Mesothelial cell of epicardium (in vitro differentiated cells): ENCODE measurements at regions not wholly inside any gene's neighbourhood (a gene's known extent, or its start where the extent isn't known, plus 50 kb on each side); places are given as distances from the start of the nearest gene placed in this dataset.
A peak's percentile ranks its signal among the peaks of the same experiment; 100 is the strongest.

Source experiments
- DNase-seq, 2 experiments: peaks; one replicate each; pipeline ENCODE4 v3.0.0; 2021; ENCODE audit warnings: low spot score in 2 of 2; ENCODE audit not compliant: unreplicated experiment in 2 of 2
- H3K27ac Mint-ChIP-seq: 2 replicates; pipeline ENCODE4 v1.8.0; 2021; ENCODE audit warnings: mixed read lengths
- H3K27me3 Mint-ChIP-seq: 2 replicates; pipeline ENCODE4 v1.8.0; 2021; ENCODE audit warnings: low read depth, mixed read lengths
- H3K36me3 Mint-ChIP-seq: 2 replicates; pipeline ENCODE4 v1.8.0; 2021; ENCODE audit warnings: mixed read lengths
- H3K4me1 Mint-ChIP-seq: 2 replicates; pipeline ENCODE4 v1.8.0; 2021; ENCODE audit warnings: mixed read lengths
- H3K4me3 Mint-ChIP-seq: 2 replicates; pipeline ENCODE4 v1.8.0; 2021; ENCODE audit warnings: mild to moderate bottlenecking, moderate library complexity, mixed read lengths
- H3K9me3 Mint-ChIP-seq: 2 replicates; pipeline ENCODE4 v1.8.0; 2021; ENCODE audit warnings: mixed read lengths
- TF ChIP-seq, protein P1 (sequence below): fragments of 200-600 bp; sonication (generic); IDR thresholded peaks from one replicate; pipeline ENCODE4 v1.5.0; 2021; ENCODE audit warnings: antibody characterized with exemption; ENCODE audit not compliant: unreplicated experiment

DNA sequence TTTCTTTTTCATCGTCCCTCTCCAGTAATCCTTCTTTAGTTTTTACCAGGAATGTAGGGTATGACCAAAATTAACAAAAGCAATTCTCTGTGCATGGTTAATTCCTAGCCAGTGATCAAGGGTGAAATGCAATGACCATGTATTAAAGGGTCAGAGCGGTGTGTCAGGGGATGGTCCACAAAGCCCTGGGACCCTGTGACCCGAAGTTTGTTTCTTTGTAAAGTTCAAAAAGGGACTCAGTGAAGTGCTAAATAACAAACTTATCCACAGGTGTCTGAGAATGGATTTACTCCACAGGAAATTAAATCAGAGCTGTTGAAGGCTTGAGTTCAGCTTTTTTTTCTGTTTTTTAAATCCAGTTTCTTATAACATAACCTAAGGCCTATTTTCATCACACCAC is 375.7 kb downstream of the GJA1 start:
- Mint-ChIP-seq H3K36me3 (no peaks in the 10 kb centered on the region), H3K4me1 (peaks cover 14% of the 10 kb centered on the region), H3K27me3 (no peaks in the 10 kb centered on the region), H3K27ac (peak overlapping the region; percentile 34), H3K4me3 (no peak overlapping the region), H3K9me3 (peaks cover 4% of the 10 kb centered on the region)
- DNase-seq, result no peak
- TF ChIP-seq, protein P1, sequence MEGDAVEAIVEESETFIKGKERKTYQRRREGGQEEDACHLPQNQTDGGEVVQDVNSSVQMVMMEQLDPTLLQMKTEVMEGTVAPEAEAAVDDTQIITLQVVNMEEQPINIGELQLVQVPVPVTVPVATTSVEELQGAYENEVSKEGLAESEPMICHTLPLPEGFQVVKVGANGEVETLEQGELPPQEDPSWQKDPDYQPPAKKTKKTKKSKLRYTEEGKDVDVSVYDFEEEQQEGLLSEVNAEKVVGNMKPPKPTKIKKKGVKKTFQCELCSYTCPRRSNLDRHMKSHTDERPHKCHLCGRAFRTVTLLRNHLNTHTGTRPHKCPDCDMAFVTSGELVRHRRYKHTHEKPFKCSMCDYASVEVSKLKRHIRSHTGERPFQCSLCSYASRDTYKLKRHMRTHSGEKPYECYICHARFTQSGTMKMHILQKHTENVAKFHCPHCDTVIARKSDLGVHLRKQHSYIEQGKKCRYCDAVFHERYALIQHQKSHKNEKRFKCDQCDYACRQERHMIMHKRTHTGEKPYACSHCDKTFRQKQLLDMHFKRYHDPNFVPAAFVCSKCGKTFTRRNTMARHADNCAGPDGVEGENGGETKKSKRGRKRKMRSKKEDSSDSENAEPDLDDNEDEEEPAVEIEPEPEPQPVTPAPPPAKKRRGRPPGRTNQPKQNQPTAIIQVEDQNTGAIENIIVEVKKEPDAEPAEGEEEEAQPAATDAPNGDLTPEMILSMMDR, result no peak

GRCh38 chr6:121816361-121816760 is 380.9 kb downstream of the GJA1 start:
- peaks cover 18% of the 10 kb centered on the region for H3K4me1 Mint-ChIP-seq
- no peak overlapping the region for H3K4me3 Mint-ChIP-seq
- peaks cover 8% of the 10 kb centered on the region for H3K36me3 Mint-ChIP-seq
- peaks cover 20% of the 10 kb centered on the region for H3K9me3 Mint-ChIP-seq
- TF ChIP-seq, protein P1, result no peak
- no peaks in the 10 kb centered on the region for H3K27me3 Mint-ChIP-seq
- DNase-seq, result no peak
- no peak overlapping the region for H3K27ac Mint-ChIP-seq

- Mint-ChIP-seq H3K36me3 (peaks cover 8% of the 10 kb centered on the region), H3K27ac (no peak overlapping the region), H3K9me3 (peaks cover 20% of the 10 kb centered on the region), H3K4me1 (peaks cover 17% of the 10 kb centered on the region), H3K27me3 (no peaks in the 10 kb centered on the region), H3K4me3 (no peak overlapping the region)
- no peak for DNase-seq
- TF ChIP-seq, protein P1, result no peak
Observed at GRCh38 chr6:121816906-121817540, 381.6 kb downstream of the GJA1 start.

- peak overlapping the region; percentile 58 for H3K27ac Mint-ChIP-seq
- TF ChIP-seq, protein P1, result no peak
- H3K4me1 Mint-ChIP-seq, result peaks cover 16% of the 10 kb centered on the region
- H3K36me3 Mint-ChIP-seq, result peaks cover 8% of the 10 kb centered on the region
- H3K4me3 Mint-ChIP-seq, result no peak overlapping the region
- no peak for DNase-seq
- H3K9me3 Mint-ChIP-seq, result peaks cover 20% of the 10 kb centered on the region
- H3K27me3 Mint-ChIP-seq, result no peaks in the 10 kb centered on the region
Observed at GRCh38 chr6:121823437-121823851, 388.0 kb downstream of the GJA1 start.

- Mint-ChIP-seq H3K27me3 (no peaks in the 10 kb centered on the region), H3K4me3 (no peak overlapping the region), H3K27ac (no peak overlapping the region), H3K9me3 (no peaks in the 10 kb centered on the region), H3K36me3 (no peaks in the 10 kb centered on the region), H3K4me1 (peaks cover 22% of the 10 kb centered on the region)
- TF ChIP-seq, protein P1, result no peak
- no peak for DNase-seq
Observed at GRCh38 chr6:121826156-121826810, 390.8 kb downstream of the GJA1 start.
